HL-60 (cell line): ENCODE measurements at regions not wholly inside any gene's neighbourhood (a gene's known extent, or its start where the extent isn't known, plus 50 kb on each side); places are given as distances from the start of the nearest gene placed in this dataset.

Experiments used
- GABPA ChIP-seq: IDR thresholded peaks from 2 replicates; pipeline ENCODE4 v1.6.1; 2012; ENCODE audit warnings: low read depth
- POLR2AphosphoS5 ChIP-seq: IDR thresholded peaks from 2 replicates; pipeline ENCODE4 v1.6.1; 2012; ENCODE audit warnings: low read depth
- REST ChIP-seq: IDR thresholded peaks from 2 replicates; pipeline ENCODE4 v1.6.1; 2012; ENCODE audit warnings: low read depth; ENCODE audit not compliant: insufficient replicate concordance
- TF ChIP-seq, protein P1 (sequence below): IDR thresholded peaks from one replicate; pipeline ENCODE4 v1.5.1; 2011; ENCODE audit warnings: low read length, control low read depth, inconsistent platforms; ENCODE audit not compliant: insufficient read depth

DNA sequence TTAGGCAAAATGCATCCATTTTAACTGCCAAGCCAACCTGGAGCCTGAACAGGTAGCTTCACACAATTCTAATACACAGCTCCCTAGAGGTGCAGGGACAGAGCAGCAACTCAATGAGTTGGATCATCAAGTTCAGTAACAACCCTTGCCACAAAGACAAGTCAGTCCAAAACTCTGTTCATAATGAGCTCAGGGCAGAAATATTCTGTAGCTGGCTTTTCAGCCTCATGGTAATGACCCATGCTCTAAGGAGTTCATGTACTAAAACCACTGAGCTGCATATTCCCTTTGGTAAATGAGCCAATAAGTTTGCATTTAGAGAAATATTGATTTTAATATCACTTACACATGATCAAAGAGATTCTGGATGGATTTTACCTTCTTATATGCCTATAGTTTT lies 316.1 kb downstream of the SEC23A start:
- TF ChIP-seq POLR2AphosphoS5 = no peak
- TF ChIP-seq, protein P1, sequence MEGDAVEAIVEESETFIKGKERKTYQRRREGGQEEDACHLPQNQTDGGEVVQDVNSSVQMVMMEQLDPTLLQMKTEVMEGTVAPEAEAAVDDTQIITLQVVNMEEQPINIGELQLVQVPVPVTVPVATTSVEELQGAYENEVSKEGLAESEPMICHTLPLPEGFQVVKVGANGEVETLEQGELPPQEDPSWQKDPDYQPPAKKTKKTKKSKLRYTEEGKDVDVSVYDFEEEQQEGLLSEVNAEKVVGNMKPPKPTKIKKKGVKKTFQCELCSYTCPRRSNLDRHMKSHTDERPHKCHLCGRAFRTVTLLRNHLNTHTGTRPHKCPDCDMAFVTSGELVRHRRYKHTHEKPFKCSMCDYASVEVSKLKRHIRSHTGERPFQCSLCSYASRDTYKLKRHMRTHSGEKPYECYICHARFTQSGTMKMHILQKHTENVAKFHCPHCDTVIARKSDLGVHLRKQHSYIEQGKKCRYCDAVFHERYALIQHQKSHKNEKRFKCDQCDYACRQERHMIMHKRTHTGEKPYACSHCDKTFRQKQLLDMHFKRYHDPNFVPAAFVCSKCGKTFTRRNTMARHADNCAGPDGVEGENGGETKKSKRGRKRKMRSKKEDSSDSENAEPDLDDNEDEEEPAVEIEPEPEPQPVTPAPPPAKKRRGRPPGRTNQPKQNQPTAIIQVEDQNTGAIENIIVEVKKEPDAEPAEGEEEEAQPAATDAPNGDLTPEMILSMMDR = no peak
- TF ChIP-seq REST = no peak
- TF ChIP-seq GABPA = no peak
